NT2/D1 (cell line): ENCODE measurements at regions not wholly inside any gene's neighbourhood (a gene's known extent, or its start where the extent isn't known, plus 50 kb on each side); places are given as distances from the start of the nearest gene placed in this dataset.
"Not testable (repeated sequence)": the region's sequence is repeated elsewhere in the genome, so short reads cannot be mapped to it uniquely, and the experiment has no call there.

Experiments used
- DNase-seq: peaks from one replicate; pipeline ENCODE4 v3.0.0-alpha.2; 2011; ENCODE audit warnings: low read depth, low spot score
- H3K27me3 ChIP-seq: 2 replicates; pipeline ENCODE4 v1.6.0; 2011; ENCODE audit warnings: mild to moderate bottlenecking; ENCODE audit not compliant: insufficient read length, insufficient read depth
- H3K36me3 ChIP-seq: 2 replicates; pipeline ENCODE4 v1.6.1; 2011; ENCODE audit warnings: mild to moderate bottlenecking, low read length, mixed read lengths; ENCODE audit not compliant: insufficient read depth, insufficient read length
- H3K4me1 ChIP-seq: 2 replicates; pipeline ENCODE4 v1.5.1; 2011; ENCODE audit not compliant: insufficient read depth, insufficient read length
- H3K4me3 ChIP-seq: 2 replicates; pipeline ENCODE4 v1.5.1; 2011; ENCODE audit warnings: low read depth; ENCODE audit not compliant: insufficient read length
- H3K9ac ChIP-seq: 2 replicates; pipeline ENCODE4 v1.6.0; 2011; ENCODE audit warnings: low read depth; ENCODE audit not compliant: insufficient read length
- H3K9me3 ChIP-seq: 2 replicates; pipeline ENCODE4 v1.5.1; 2011; ENCODE audit warnings: mild to moderate bottlenecking, low read length; ENCODE audit not compliant: insufficient read depth
- SUZ12 ChIP-seq: IDR thresholded peaks from 2 replicates; pipeline ENCODE4 v1.6.1; 2011; ENCODE audit not compliant: insufficient read length, insufficient read depth; ENCODE audit errors: extremely low read depth
- YY1 ChIP-seq: IDR thresholded peaks from 2 replicates; pipeline ENCODE4 v1.6.1; 2011; ENCODE audit not compliant: insufficient read length, insufficient read depth
- ZNF274 ChIP-seq: IDR thresholded peaks from 2 replicates; pipeline ENCODE4 v1.6.1; 2011; ENCODE audit warnings: mild to moderate bottlenecking, low read depth, low read length

DNA sequence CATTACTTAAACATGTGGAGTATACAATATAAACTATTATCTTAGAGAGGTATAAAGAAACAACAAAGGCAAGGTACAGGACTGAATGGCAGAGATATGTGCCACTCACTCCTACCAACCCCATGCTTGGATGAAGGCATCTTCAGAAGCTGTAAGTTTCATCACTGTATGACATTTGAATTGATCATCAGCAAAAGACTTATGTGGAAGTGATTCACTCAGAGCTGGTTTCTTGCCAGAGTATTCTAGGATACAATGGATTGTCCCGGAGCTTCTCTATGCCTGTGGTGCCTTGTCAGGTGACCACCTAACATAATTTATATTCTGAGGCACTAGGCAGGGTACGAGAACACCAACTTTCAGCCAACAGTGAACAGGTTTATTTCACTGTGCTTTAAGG, 392.2 kb downstream of the PPP1R2C start:
- no peaks in the 10 kb centered on the region for H3K4me1 ChIP-seq
- H3K27me3 ChIP-seq: no peaks in the 10 kb centered on the region
- DNase-seq: no peak
- no peaks in the 10 kb centered on the region for H3K9me3 ChIP-seq
- no peaks in the 10 kb centered on the region for H3K36me3 ChIP-seq
- no peak overlapping the region for H3K9ac ChIP-seq
- H3K4me3 ChIP-seq: no peak overlapping the region
- TF ChIP-seq SUZ12: no peak
- TF ChIP-seq ZNF274: no peak
- no peak for TF ChIP-seq YY1

DNA sequence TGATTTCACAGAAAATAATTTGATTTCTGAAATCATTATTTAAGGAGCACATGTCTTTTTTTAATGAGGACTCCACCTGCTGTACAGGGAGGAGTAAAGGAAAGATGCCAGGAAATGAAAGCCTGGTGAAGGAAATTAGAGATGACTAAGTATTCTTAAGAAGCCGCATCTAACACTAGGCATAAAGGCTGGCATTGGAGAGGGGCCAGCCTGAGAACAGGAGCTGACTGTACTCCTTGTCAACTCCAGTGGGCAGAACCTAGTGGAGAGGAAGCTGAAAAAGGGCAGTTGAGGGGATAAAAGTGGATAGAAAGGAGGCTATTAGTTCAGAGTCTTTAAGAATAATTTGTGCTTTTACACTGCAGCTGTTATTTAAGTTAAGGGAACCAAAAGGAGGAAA, 393.0 kb downstream of the PPP1R2C start:
- DNase-seq: no peak

DNA sequence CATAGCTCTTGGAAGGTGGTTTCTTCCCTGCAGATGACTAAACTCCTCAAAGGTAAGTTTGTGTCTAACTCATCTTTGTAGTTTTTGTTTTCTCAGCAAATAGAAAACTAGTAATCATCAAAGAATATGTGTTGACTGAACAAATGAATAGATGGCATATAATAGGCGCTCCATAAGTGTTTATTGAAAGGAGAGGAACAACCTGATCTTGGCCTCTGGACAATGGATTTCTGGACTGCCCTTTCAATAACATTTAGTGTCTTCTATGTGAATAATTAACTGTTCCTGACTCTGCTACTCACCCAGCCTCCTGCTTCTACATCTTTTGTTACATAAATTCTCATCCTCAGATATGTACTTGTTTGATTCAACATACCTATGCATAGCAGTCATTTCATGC, 399.1 kb downstream of the PPP1R2C start:
- DNase-seq: no peak
- H3K27me3 ChIP-seq: no peaks in the 10 kb centered on the region
- no peaks in the 10 kb centered on the region for H3K9me3 ChIP-seq
- no peak overlapping the region for H3K4me3 ChIP-seq
- no peak for TF ChIP-seq YY1
- no peak for TF ChIP-seq ZNF274
- TF ChIP-seq SUZ12: no peak
- H3K36me3 ChIP-seq: no peaks in the 10 kb centered on the region
- H3K4me1 ChIP-seq: no peaks in the 10 kb centered on the region
- H3K9ac ChIP-seq: no peak overlapping the region

More for the DNA sequence above, 393.0 kb downstream of the PPP1R2C start:
- no peaks in the 10 kb centered on the region for H3K4me1 ChIP-seq
- H3K9ac ChIP-seq: no peak overlapping the region
- H3K36me3 ChIP-seq: no peaks in the 10 kb centered on the region
- TF ChIP-seq ZNF274 (no peak), SUZ12 (no peak), YY1 (no peak)
- no peaks in the 10 kb centered on the region for H3K9me3 ChIP-seq
- no peak overlapping the region for H3K4me3 ChIP-seq
- no peaks in the 10 kb centered on the region for H3K27me3 ChIP-seq

DNA sequence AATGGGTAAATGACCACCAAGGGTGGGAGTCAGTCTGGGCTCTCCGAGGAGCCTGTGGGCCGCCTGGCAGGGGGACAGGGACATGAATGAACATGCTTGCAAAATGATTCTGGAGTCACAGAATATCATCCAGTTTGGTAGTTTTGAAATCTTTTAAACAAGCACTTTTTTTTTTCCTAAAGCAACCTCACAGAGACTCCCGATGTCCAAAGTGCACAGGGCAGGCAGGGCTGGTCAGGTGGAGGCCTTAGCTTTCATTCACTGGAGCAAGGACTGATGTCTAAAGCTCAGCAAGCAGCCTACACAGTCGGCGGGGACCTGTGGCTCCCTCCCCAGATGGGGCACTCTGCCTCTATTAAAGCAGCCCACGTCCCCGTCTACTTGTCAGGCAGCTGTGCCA, 402.9 kb downstream of the PPP1R2C start:
- no peaks in the 10 kb centered on the region for H3K36me3 ChIP-seq
- no peaks in the 10 kb centered on the region for H3K4me1 ChIP-seq
- no peak for DNase-seq
- TF ChIP-seq YY1 (no peak), SUZ12 (no peak), ZNF274 (no peak)
- H3K9ac ChIP-seq: no peak overlapping the region
- no peaks in the 10 kb centered on the region for H3K27me3 ChIP-seq
- no peak overlapping the region for H3K4me3 ChIP-seq
- H3K9me3 ChIP-seq: no peaks in the 10 kb centered on the region

DNA sequence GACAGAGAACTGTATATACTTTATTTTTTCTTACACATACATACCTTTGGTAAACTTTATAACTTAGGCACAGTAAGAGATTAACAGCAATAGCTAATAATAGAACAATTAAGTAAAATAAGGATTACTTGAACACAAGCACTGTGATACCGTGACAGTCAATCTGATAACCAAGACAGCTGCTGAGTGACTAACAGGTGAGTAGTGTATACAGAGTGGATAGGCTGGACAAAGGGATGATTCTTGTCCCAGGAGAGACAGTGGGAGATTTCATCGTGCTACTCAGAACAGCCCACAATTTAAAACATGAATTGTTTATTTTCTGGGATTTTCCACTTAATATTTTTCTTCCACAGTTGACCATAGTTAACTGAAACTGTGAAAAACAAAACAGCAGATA, 411.8 kb downstream of the PPP1R2C start:
- Histone ChIP-seq H3K27me3 (no peaks in the 10 kb centered on the region), H3K9ac (no peak overlapping the region), H3K9me3 (no peaks in the 10 kb centered on the region), H3K4me3 (no peak overlapping the region), H3K4me1 (peaks cover 3% of the 10 kb centered on the region), H3K36me3 (no peaks in the 10 kb centered on the region)
- no peak for TF ChIP-seq ZNF274
- no peak for TF ChIP-seq SUZ12
- no peak for TF ChIP-seq YY1
- no peak for DNase-seq

DNA sequence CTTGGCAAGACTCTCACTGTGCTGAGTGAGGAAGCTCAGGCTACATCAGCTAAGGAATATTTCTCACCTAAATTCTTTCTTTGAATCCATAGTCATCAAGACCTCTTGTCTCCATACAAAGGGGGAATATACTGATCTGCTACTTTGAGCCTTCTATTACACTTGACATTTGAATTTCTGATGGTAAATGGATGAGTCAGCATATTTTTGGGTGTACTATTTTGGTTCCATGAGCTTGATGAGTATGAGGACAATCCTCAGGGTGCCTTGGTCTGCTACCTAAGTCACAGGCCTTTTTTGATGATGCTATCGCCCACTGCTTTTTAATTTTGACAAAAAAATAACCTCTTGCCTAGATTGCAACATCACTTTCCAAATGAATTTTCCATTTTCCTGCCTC, 415.7 kb downstream of the PPP1R2C start:
- no peaks in the 10 kb centered on the region for H3K27me3 ChIP-seq
- no peak overlapping the region for H3K4me3 ChIP-seq
- no peaks in the 10 kb centered on the region for H3K4me1 ChIP-seq
- H3K36me3 ChIP-seq: no peaks in the 10 kb centered on the region
- H3K9ac ChIP-seq: no peak overlapping the region
- TF ChIP-seq ZNF274 (no peak), YY1 (no peak)
- no peak for DNase-seq
- no peaks in the 10 kb centered on the region for H3K9me3 ChIP-seq

DNA sequence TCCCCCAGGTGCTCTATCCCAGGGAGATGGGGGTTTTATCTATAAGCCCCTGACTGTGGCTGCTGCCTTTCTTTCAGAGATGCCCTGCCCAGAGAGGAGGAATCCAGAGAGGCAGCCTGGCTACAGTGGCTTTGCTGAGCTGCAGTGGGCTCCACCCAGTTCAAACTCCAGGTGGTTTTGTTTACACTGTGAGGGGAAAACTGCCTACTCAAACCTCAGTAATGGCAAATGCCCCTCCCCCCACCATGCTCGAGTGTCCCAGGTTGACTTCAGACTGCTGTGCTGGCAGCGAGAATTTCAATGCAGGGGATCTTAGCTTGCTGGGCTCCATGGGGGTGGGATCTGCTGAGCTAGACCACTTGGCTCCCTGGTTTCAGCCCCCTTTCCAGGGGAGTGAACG, 419.6 kb upstream of the CASK start:
- DNase-seq: peak; percentile 9
- H3K27me3 ChIP-seq: not testable (repeated sequence)

More for the DNA sequence above, 419.6 kb upstream of the CASK start:
- not testable (repeated sequence) for H3K4me3 ChIP-seq, H3K9me3 ChIP-seq, H3K4me1 ChIP-seq, H3K9ac ChIP-seq, H3K36me3 ChIP-seq
